ENCODE measurements at regions not wholly inside any gene's neighbourhood (a gene's known extent, or its start where the extent isn't known, plus 50 kb on each side); places are given as distances from the start of the nearest gene placed in this dataset.
"Not testable (repeated sequence)": the region's sequence is repeated elsewhere in the genome, so short reads cannot be mapped to it uniquely, and the experiment has no call there.

GRCh38 chr20:40861427-40862008, 167.1 kb upstream of the TOP1 start:
- DNase-seq: no peak

- no peak for DNase-seq
Measured at GRCh38 chr20:40863355-40863919, 165.2 kb upstream of the TOP1 start.

- DNase-seq: no peak
Measured at GRCh38 chr20:40864470-40864869, 164.2 kb upstream of the TOP1 start.

- DNase-seq: no peak
Measured at GRCh38 chr20:40865095-40865494, 163.5 kb upstream of the TOP1 start.

- no peak for DNase-seq
Measured at GRCh38 chr20:40866056-40866455, 162.6 kb upstream of the TOP1 start.

- DNase-seq: no peak
Measured at GRCh38 chr20:40868551-40869217, 159.9 kb upstream of the TOP1 start.

- DNase-seq: no peak
Measured at GRCh38 chr20:40869218-40870147, 159.1 kb upstream of the TOP1 start.

GRCh38 chr20:40875116-40876085, 153.2 kb upstream of the TOP1 start:
- no peak for DNase-seq

GRCh38 chr20:40878099-40878498, 150.5 kb upstream of the TOP1 start:
- not testable (repeated sequence) for DNase-seq

GRCh38 chr20:40880063-40880728, 148.4 kb upstream of the TOP1 start:
- no peak for DNase-seq

GRCh38 chr20:40880729-40881109, 147.9 kb upstream of the TOP1 start:
- no peak for DNase-seq

GRCh38 chr20:40882152-40882551, 146.5 kb upstream of the TOP1 start:
- DNase-seq: no peak

GRCh38 chr20:40883097-40883496, 145.5 kb upstream of the TOP1 start:
- no peak for DNase-seq

- DNase-seq: no peak
Measured at GRCh38 chr20:40887105-40887504, 141.5 kb upstream of the TOP1 start.

- not testable (repeated sequence) for DNase-seq
Measured at GRCh38 chr20:40889266-40889665, 139.4 kb upstream of the TOP1 start.

- DNase-seq: no peak
Measured at GRCh38 chr20:40890181-40890580, 138.4 kb upstream of the TOP1 start.

- no peak for DNase-seq
Measured at GRCh38 chr20:40890635-40891034, 138.0 kb upstream of the TOP1 start.

GRCh38 chr20:40891351-40891750, 137.3 kb upstream of the TOP1 start:
- DNase-seq: no peak

- DNase-seq: no peak
Measured at GRCh38 chr20:40892642-40893041, 136.0 kb upstream of the TOP1 start.

- no peak for DNase-seq
Measured at GRCh38 chr20:40893610-40894236, 134.9 kb upstream of the TOP1 start.

- DNase-seq: no peak
Measured at GRCh38 chr20:40894237-40894630, 134.4 kb upstream of the TOP1 start.

Measured in NCI-H187 treated with DMSO at 0.1 percent for 48 hours (cell line).